ENCODE measurements at regions not wholly inside any gene's neighbourhood (a gene's known extent, or its start where the extent isn't known, plus 50 kb on each side); places are given as distances from the start of the nearest gene placed in this dataset.

DNA sequence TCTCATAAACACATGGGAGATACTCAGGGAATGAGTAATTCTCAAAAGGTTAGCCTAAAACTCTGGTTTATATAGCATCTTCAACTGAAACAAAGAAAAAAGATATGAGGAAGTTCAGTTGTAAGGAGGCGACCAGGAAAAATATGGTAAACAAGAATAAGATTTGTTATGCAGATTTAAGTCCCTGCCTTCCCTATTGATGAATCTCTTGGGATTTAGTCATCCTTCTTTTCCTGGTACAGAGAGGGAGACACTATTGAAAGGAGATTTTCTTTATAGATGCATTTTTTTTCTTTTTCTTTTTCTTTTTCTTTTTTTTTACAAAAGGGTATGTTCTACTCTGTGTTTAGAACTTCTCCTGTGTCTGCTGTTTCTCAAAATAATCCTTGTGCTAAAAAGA, 557.5 kb downstream of the DNAJB9 start:
- Histone ChIP-seq H4K20me1 (ENCODE audit: control insufficient read depth, insufficient read depth, low read depth, low read length) (no peaks in the 10 kb centered on the region), H3K4me1 (ENCODE audit: control insufficient read depth, low read length) (no peaks in the 10 kb centered on the region), H3K27ac (ENCODE audit: low read depth, low read length) (no peak overlapping the region), H3K27me3 (ENCODE audit: control insufficient read depth, low read length) (no peaks in the 10 kb centered on the region), H3K4me2 (ENCODE audit: low read length) (no peak overlapping the region), H3K9me2 (replicated peaks; ENCODE audit: control insufficient read depth, low read length) (no peaks in the 10 kb centered on the region; the same call in 1 of the 2 replicates), H3K9me3 (ENCODE audit: control insufficient read depth, insufficient read depth, low read length) (no peaks in the 10 kb centered on the region), H3K79me2 (ENCODE audit: control insufficient read depth, low read length) (no peaks in the 10 kb centered on the region), H3F3A (ENCODE audit: control insufficient read depth, insufficient read depth) (no peaks in the 10 kb centered on the region), H3K36me3 (ENCODE audit: control insufficient read depth, low read length) (no peaks in the 10 kb centered on the region), H3K4me3 (ENCODE audit: low read length) (no peak overlapping the region)
- TF ChIP-seq EZH2phosphoT487 (IDR thresholded peaks at IDR 0.05; ENCODE audit: borderline replicate concordance, low read length) (no peak), CTCF (IDR thresholded peaks at IDR 0.05; ENCODE audit: low read depth, low read length, poor library complexity, severe bottlenecking) (no peak)

DNA sequence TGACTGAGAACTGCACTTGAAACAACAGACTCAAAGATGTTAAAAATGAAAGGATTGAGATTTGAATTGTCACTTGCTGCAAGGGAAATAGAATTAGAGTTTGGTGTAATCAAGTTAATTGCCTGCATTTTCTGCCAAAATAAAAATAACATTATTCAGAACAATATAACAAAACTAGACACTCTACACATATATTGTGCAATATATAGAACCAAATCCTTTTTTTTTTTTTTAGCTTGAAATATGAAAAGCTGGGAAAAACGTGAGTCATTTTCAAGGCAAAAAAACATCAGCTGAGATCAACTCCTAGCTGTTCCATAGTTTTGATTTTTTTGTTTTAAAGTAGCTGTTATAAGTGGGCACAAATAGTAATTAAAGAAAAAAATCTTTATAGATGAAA, 561.5 kb downstream of the DNAJB9 start:
- H3F3A ChIP-seq (ENCODE audit: control insufficient read depth, insufficient read depth): no peaks in the 10 kb centered on the region
- H3K27ac ChIP-seq (ENCODE audit: low read depth, low read length): no peak overlapping the region
- H3K27me3 ChIP-seq (ENCODE audit: control insufficient read depth, low read length): no peaks in the 10 kb centered on the region
- no peaks in the 10 kb centered on the region for H4K20me1 ChIP-seq (ENCODE audit: control insufficient read depth, insufficient read depth, low read depth, low read length)
- no peaks in the 10 kb centered on the region for H3K79me2 ChIP-seq (ENCODE audit: control insufficient read depth, low read length)
- TF ChIP-seq CTCF (IDR thresholded peaks at IDR 0.05; ENCODE audit: low read depth, low read length, poor library complexity, severe bottlenecking): no peak
- TF ChIP-seq EZH2phosphoT487 (IDR thresholded peaks at IDR 0.05; ENCODE audit: borderline replicate concordance, low read length): no peak
- no peak overlapping the region for H3K4me3 ChIP-seq (ENCODE audit: low read length)
- no peak overlapping the region for H3K4me2 ChIP-seq (ENCODE audit: low read length)
- H3K9me3 ChIP-seq (ENCODE audit: control insufficient read depth, insufficient read depth, low read length): peaks cover 6% of the 10 kb centered on the region; the same call in 1 of the 2 replicates
- H3K36me3 ChIP-seq (ENCODE audit: control insufficient read depth, low read length): no peaks in the 10 kb centered on the region
- H3K9me2 ChIP-seq (replicated peaks; ENCODE audit: control insufficient read depth, low read length): no peaks in the 10 kb centered on the region
- H3K4me1 ChIP-seq (ENCODE audit: control insufficient read depth, low read length): no peaks in the 10 kb centered on the region

- TF ChIP-seq EZH2phosphoT487 (IDR thresholded peaks at IDR 0.05; ENCODE audit: borderline replicate concordance, low read length) (no peak), CTCF (IDR thresholded peaks at IDR 0.05; ENCODE audit: low read depth, low read length, poor library complexity, severe bottlenecking) (no peak)
- Histone ChIP-seq H3K27ac (ENCODE audit: low read depth, low read length) (no peak overlapping the region), H3K27me3 (ENCODE audit: control insufficient read depth, low read length) (no peaks in the 10 kb centered on the region), H3K4me1 (ENCODE audit: control insufficient read depth, low read length) (no peaks in the 10 kb centered on the region), H3K4me3 (ENCODE audit: low read length) (no peak overlapping the region), H3K36me3 (ENCODE audit: control insufficient read depth, low read length) (no peaks in the 10 kb centered on the region), H3K9me2 (replicated peaks; ENCODE audit: control insufficient read depth, low read length) (no peaks in the 10 kb centered on the region), H3K4me2 (ENCODE audit: low read length) (no peak overlapping the region), H3K79me2 (ENCODE audit: control insufficient read depth, low read length) (no peaks in the 10 kb centered on the region), H3F3A (ENCODE audit: control insufficient read depth, insufficient read depth) (no peaks in the 10 kb centered on the region), H4K20me1 (ENCODE audit: control insufficient read depth, insufficient read depth, low read depth, low read length) (no peaks in the 10 kb centered on the region), H3K9me3 (ENCODE audit: control insufficient read depth, insufficient read depth, low read length) (peaks cover 6% of the 10 kb centered on the region; the same call in 1 of the 2 replicates)
Observed at GRCh38 chr7:109136893-109137292, 567.2 kb downstream of the DNAJB9 start.

DNA sequence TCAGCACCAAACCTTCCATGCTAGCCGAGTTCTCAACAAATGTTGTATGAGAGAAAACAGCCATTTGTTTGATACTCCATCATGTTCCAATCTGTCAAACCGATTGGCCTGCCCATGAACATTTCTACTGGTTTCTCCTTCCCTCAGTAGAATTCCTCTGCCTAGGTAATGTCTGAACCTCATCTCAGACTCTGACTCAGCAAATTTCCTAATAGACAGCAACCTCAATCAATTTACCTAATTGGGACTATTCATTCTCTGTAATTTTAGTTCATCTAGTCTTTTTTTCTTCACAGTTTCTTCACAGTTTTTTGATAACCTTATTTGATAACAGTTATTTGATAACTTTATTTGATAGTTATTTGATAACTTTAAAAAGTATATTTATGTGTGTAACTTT, 585.1 kb downstream of the DNAJB9 start:
- Histone ChIP-seq H3K9me2 (replicated peaks; ENCODE audit: control insufficient read depth, low read length) (no peaks in the 10 kb centered on the region), H3K79me2 (ENCODE audit: control insufficient read depth, low read length) (no peaks in the 10 kb centered on the region), H3K27ac (ENCODE audit: low read depth, low read length) (no peak overlapping the region), H3K27me3 (ENCODE audit: control insufficient read depth, low read length) (no peaks in the 10 kb centered on the region), H4K20me1 (ENCODE audit: control insufficient read depth, insufficient read depth, low read depth, low read length) (no peaks in the 10 kb centered on the region), H3K4me1 (ENCODE audit: control insufficient read depth, low read length) (no peaks in the 10 kb centered on the region), H3K9me3 (ENCODE audit: control insufficient read depth, insufficient read depth, low read length) (no peaks in the 10 kb centered on the region), H3K4me2 (ENCODE audit: low read length) (no peak overlapping the region), H3F3A (ENCODE audit: control insufficient read depth, insufficient read depth) (no peaks in the 10 kb centered on the region), H3K36me3 (ENCODE audit: control insufficient read depth, low read length) (no peaks in the 10 kb centered on the region), H3K4me3 (ENCODE audit: low read length) (no peak overlapping the region)
- TF ChIP-seq CTCF (IDR thresholded peaks at IDR 0.05; ENCODE audit: low read depth, low read length, poor library complexity, severe bottlenecking) (no peak), EZH2phosphoT487 (IDR thresholded peaks at IDR 0.05; ENCODE audit: borderline replicate concordance, low read length) (no peak)
